ENCODE measurements at regions not wholly inside any gene's neighbourhood (a gene's known extent, or its start where the extent isn't known, plus 50 kb on each side); places are given as distances from the start of the nearest gene placed in this dataset.

- TF ChIP-seq CTCF (IDR thresholded peaks at IDR 0.05) (no peak), TAF1 (IDR thresholded peaks at IDR 0.05; ENCODE audit: borderline replicate concordance, low read depth, low read length) (no peak), TEAD4 (IDR thresholded peaks at IDR 0.05; ENCODE audit: borderline replicate concordance, insufficient read depth) (no peak), GATA2 (CRISPR knock-in tag; IDR thresholded peaks at IDR 0.05) (no peak), ELF1 (IDR thresholded peaks at IDR 0.05) (no peak), NFIC (IDR thresholded peaks at IDR 0.05; ENCODE audit: borderline replicate concordance) (no peak), REST (IDR thresholded peaks at IDR 0.05; ENCODE audit: low read depth, low read length) (no peak), USF2 (IDR thresholded peaks at IDR 0.05; ENCODE audit: borderline replicate concordance, low read depth, low read length) (no peak)
Measured at GRCh38 chr1:95806171-95806570, 572.2 kb downstream of the RWDD3 start.

Measured in SK-N-SH (cell line).